A673 (cell line): ENCODE measurements at regions not wholly inside any gene's neighbourhood (a gene's known extent, or its start where the extent isn't known, plus 50 kb on each side); places are given as distances from the start of the nearest gene placed in this dataset.

Source experiments
- BruUV-seq: library from RNA; stranded (reverse); fragments of 400-500 nt; replicated peaks from 2 replicates; lab custom pipeline; 2021; lab: Mats Ljungman, UMichigan
- CTCF ChIA-PET: fragments of 300-600 bp; sonication (Branson Sonifier 250); formaldehyde crosslinking; loops from one replicate; lab custom pipeline; 2022; ENCODE audit warnings: antibody characterized with exemption; lab: Charles Lee
- POLR2A ChIA-PET: fragments of 300-600 bp; sonication (Branson Sonifier 250); formaldehyde crosslinking; loops from one replicate; lab custom pipeline; 2022; ENCODE audit warnings: antibody characterized with exemption; ENCODE audit not compliant: low non-redundant PET; lab: Charles Lee
- DNase-seq: peaks from one replicate; pipeline ENCODE4 v3.0.0-alpha.2; 2015; ENCODE audit warnings: low spot score
- H3K27ac ChIP-seq: fragments of 200-600 bp; sonication (generic); 2 replicates; pipeline ENCODE4 v1.5.1; 2016; ENCODE audit warnings: mixed run types, low read depth, mild to moderate bottlenecking, mixed read lengths, antibody characterized with exemption, low read length; ENCODE audit not compliant: poor library complexity, severe bottlenecking
- H3K27me3 ChIP-seq: fragments of 200-600 bp; sonication (generic); replicated peaks from 2 replicates; pipeline ENCODE4 v1.6.1; 2017; ENCODE audit warnings: mixed run types, low read depth, mild to moderate bottlenecking, mixed read lengths, antibody characterized with exemption, low read length; ENCODE audit not compliant: insufficient read depth, poor library complexity
- H3K36me3 ChIP-seq: fragments of 200-600 bp; sonication (generic); 2 replicates; pipeline ENCODE4 v1.6.1; 2016; ENCODE audit warnings: mixed run types, mild to moderate bottlenecking, mixed read lengths, antibody characterized with exemption, low read length; ENCODE audit not compliant: insufficient read depth, poor library complexity, severe bottlenecking
- H3K4me1 ChIP-seq: fragments of 200-600 bp; sonication (generic); 2 replicates; pipeline ENCODE4 v1.6.1; 2017; ENCODE audit warnings: mixed run types, mild to moderate bottlenecking, mixed read lengths, antibody characterized with exemption, low read length; ENCODE audit not compliant: insufficient read depth, poor library complexity, severe bottlenecking
- H3K4me3 ChIP-seq: fragments of 200-600 bp; sonication (generic); 2 replicates; pipeline ENCODE4 v1.5.1; 2016; ENCODE audit warnings: low read depth, mixed run types, mild to moderate bottlenecking, mixed read lengths, low read length; ENCODE audit not compliant: poor library complexity, severe bottlenecking
- H3K9me3 ChIP-seq: fragments of 200-600 bp; sonication (generic); 2 replicates; pipeline ENCODE4 v1.6.1; 2016; ENCODE audit warnings: mixed run types, low read depth, mild to moderate bottlenecking, mixed read lengths, antibody characterized with exemption, low read length; ENCODE audit not compliant: poor library complexity, severe bottlenecking
- EZH2 ChIP-seq: fragments of 200-600 bp; sonication (generic); IDR thresholded peaks from 2 replicates; pipeline ENCODE4 v1.6.1; 2017; ENCODE audit warnings: borderline replicate concordance, low read depth, mild to moderate bottlenecking, mixed read lengths, antibody characterized with exemption, low read length; ENCODE audit not compliant: poor library complexity, severe bottlenecking
- intact Hi-C: fragments of 100-400 bp; cut with micrococcal nuclease; formaldehyde crosslinking; loops from one replicate; pipeline ENCODE4 v1.10.0; 2022; ENCODE audit not compliant: unreplicated experiment
- TF ChIP-seq, protein P1 (sequence below): fragments of 300-800, 200-600 bp; sonication (generic); conservative IDR thresholded peaks from 2 replicates; pipeline ENCODE4 v1.5.1; 2017; ENCODE audit warnings: low read depth, mild to moderate bottlenecking, antibody characterized with exemption, low read length, moderate library complexity, mixed read lengths

DNA sequence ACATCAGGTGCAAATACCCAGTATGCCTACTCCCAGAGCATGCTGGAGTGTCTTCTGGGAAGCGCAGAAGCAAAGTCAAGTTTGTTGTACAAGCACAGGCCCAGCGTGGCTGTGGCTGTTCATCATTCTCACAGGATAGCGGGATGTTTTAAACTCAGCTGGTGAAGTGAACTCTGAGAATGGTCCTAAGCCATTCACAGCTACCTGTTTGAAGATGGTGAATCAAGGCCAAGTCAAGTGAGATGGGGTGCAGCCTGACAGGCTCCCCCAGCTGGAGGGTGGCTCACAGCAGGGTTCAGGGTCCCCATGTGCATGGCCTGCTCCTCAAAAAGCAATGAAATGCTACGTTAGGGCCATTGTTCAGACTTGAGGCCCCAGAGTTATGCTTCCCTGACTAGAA lies 304.7 kb upstream of the FOXQ1 start:
- BruUV-seq, result no TSS peak
- H3K27me3 ChIP-seq, result peaks cover 53% of the 10 kb centered on the region
- TF ChIP-seq EZH2, result no peak
- TF ChIP-seq, protein P1, sequence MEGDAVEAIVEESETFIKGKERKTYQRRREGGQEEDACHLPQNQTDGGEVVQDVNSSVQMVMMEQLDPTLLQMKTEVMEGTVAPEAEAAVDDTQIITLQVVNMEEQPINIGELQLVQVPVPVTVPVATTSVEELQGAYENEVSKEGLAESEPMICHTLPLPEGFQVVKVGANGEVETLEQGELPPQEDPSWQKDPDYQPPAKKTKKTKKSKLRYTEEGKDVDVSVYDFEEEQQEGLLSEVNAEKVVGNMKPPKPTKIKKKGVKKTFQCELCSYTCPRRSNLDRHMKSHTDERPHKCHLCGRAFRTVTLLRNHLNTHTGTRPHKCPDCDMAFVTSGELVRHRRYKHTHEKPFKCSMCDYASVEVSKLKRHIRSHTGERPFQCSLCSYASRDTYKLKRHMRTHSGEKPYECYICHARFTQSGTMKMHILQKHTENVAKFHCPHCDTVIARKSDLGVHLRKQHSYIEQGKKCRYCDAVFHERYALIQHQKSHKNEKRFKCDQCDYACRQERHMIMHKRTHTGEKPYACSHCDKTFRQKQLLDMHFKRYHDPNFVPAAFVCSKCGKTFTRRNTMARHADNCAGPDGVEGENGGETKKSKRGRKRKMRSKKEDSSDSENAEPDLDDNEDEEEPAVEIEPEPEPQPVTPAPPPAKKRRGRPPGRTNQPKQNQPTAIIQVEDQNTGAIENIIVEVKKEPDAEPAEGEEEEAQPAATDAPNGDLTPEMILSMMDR, result no peak
- no peaks in the 10 kb centered on the region for H3K4me1 ChIP-seq
- DNase-seq, result no peak
- ChIA-PET POLR2A (no interaction called here), CTCF (no interaction called here)
- H3K9me3 ChIP-seq, result no peaks in the 10 kb centered on the region
- H3K27ac ChIP-seq, result no peak overlapping the region
- intact Hi-C loops, result no loop called here
- no peaks in the 10 kb centered on the region for H3K36me3 ChIP-seq
- H3K4me3 ChIP-seq, result no peak overlapping the region

DNA sequence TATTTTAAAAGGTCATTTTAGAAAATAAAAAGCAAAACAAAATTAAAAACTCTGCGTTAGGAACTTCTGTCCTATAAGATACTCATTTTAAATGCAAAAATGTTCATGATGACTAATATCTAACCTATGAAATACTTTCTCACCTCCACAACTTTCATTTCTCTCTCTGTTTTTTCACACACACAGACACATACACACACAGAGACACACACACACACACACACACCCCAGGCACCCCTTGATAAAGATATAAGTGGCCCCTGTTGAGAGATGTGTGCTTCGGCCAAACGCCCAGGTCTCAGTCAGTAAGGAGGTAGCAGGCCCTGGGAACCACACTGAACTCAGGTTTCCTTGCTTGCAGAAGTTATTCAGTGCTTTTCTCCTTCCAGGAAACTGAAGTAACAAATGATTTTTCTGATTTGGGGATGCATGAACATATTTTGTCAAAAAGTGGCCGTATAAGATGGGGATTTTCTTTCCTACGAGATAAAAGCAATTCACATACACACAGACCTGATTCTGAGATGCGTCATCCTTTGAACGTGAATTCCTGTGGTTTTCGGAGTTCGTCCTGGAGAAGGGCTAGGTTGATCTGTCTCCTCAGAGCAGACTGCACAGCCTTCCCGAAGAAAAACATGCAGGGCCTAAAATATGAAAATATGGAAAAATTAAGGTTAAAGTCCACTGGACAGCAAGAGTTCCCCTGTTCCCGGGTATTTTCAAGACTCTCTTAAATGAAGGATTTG lies 306.8 kb upstream of the FOXQ1 start:
- ChIA-PET CTCF (no interaction called here), POLR2A (no interaction called here)
- intact Hi-C loops, result no loop called here
- Histone ChIP-seq H3K4me1 (no peaks in the 10 kb centered on the region), H3K9me3 (no peaks in the 10 kb centered on the region), H3K27ac (no peak overlapping the region), H3K36me3 (no peaks in the 10 kb centered on the region), H3K4me3 (no peak overlapping the region), H3K27me3 (peaks cover 60% of the 10 kb centered on the region)
- DNase-seq, result no peak
- BruUV-seq, result no TSS peak
- TF ChIP-seq, protein P1, result no peak

DNA sequence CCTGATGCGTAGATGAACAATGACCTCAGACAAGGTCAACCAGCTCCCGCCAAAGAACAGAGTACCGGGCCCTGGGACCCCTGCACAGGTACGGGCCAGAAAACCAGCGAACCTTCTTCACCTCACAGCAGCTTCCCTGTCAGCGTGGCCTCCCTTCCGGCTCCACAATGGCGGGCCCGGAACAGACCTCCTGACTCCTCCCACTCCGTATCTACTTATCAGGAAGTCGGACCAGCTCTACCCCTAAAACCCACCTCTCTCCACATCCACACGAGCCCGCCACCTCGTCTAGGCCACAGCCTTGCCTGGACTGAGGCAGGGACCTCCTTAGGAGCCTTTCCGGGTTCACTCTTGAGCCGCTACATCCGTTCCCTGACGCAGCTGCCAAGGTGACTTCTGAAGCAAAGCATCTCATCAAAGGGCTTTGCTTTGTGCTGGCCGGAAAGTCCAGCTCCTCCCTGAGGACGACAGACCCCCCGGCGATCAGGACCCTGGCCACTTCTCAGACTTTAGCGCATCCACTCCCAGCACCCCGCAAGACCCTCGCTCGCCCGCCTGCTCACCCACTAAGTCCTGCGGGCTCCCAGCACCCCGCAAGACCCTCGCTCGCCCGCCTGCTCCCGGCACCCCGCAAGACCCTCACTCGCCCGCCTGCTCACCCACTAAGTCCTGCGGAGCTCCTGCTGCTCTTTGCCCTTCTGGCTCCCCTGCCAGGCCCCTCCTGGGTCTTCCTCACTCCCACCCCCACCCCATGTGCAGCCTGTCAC lies 308.3 kb upstream of the FOXQ1 start:
- H3K4me1 ChIP-seq, result no peaks in the 10 kb centered on the region
- ChIA-PET POLR2A (no interaction called here), CTCF (no interaction called here)
- DNase-seq, result no peak
- no peaks in the 10 kb centered on the region for H3K9me3 ChIP-seq
- peaks cover 55% of the 10 kb centered on the region for H3K27me3 ChIP-seq
- no peak overlapping the region for H3K27ac ChIP-seq
- no peak overlapping the region for H3K4me3 ChIP-seq
- TF ChIP-seq EZH2, result no peak
- TF ChIP-seq, protein P1, result no peak
- BruUV-seq, result no TSS peak
- no peaks in the 10 kb centered on the region for H3K36me3 ChIP-seq
- intact Hi-C loops, result no loop called here
